Sigmoid colon (tissue), 6 donors: ENCODE measurements at regions not wholly inside any gene's neighbourhood (a gene's known extent, or its start where the extent isn't known, plus 50 kb on each side); places are given as distances from the start of the nearest gene placed in this dataset.

Experiments used
- DNase-seq: peaks from one replicate; pipeline ENCODE4 v3.0.0-alpha.2; 2019
- H3K27ac ChIP-seq, 4 donors: fragments of 200-600 bp; sonication (generic); one replicate each; pipeline ENCODE4 v1.5.1; 2016 to 2019; ENCODE audit warnings: mild to moderate bottlenecking in 1 of 4
- H3K27me3 ChIP-seq, 3 donors: fragments of 200-600 bp; sonication (generic); one replicate each; pipeline ENCODE4 v1.5.1; 2019; ENCODE audit warnings: mild to moderate bottlenecking in 1 of 3
- H3K36me3 ChIP-seq, 4 donors: fragments of 200-600 bp; sonication (generic); one replicate each; pipeline ENCODE4 v1.5.1; 2016 to 2019
- H3K4me1 ChIP-seq, 4 donors: fragments of 200-600 bp; sonication (generic); one replicate each; pipeline ENCODE4 v1.5.1; 2017 to 2019
- H3K4me3 ChIP-seq, 4 donors: fragments of 200-600 bp; sonication (generic); one replicate each; pipeline ENCODE4 v1.5.1; 2017 to 2019; ENCODE audit warnings: mild to moderate bottlenecking in 2 of 4, moderate library complexity in 1 of 4
- H3K9me3 ChIP-seq, 4 donors: fragments of 200-600 bp in 3 of 4; sonication (generic) in 3 of 4; one replicate each; pipeline versions ENCODE4 v1.5.1 to v1.6.1; 2013 to 2019
- CTCF ChIP-seq, 4 experiments: fragments of 450-650 bp in 3 of 4; fragments of 200-600 bp in 1 of 4; IDR thresholded peaks; one replicate each; pipeline ENCODE4 v1.5.1; 2016 to 2019; ENCODE audit warnings: antibody characterized with exemption in 4 of 4, mild to moderate bottlenecking in 3 of 4, moderate library complexity in 2 of 4
- EP300 ChIP-seq, 4 donors: sonication (generic); formaldehyde crosslinking; IDR thresholded peaks; one replicate each; pipeline ENCODE4 v1.6.1; 2017; ENCODE audit warnings: antibody characterized with exemption in 4 of 4
- POLR2A ChIP-seq, 2 donors: fragments of 450-650 bp; IDR thresholded peaks; one replicate each; pipeline ENCODE4 v1.6.1; 2016; ENCODE audit warnings: antibody characterized with exemption in 2 of 2, mild to moderate bottlenecking in 2 of 2, moderate library complexity in 2 of 2
- POLR2AphosphoS5 ChIP-seq, 4 donors: sonication (generic); formaldehyde crosslinking; IDR thresholded peaks; one replicate each; pipeline ENCODE4 v1.6.1; 2017; ENCODE audit warnings: antibody characterized with exemption in 4 of 4
- WGBS, 2 donors: extraction: QIAGEN DNeasy Blood & Tissue Kit; methylation state at CpG; one replicate each; pipeline ENCODE4 v1.1.7; 2013; 5-methylcytosine and 5-hydroxymethylcytosine counted together
- intact Hi-C: fragments of 100-400 bp; cut with DNase I; formaldehyde crosslinking; loops from one replicate; pipeline ENCODE4 v1.15.1; 2023
- donor health status: healthy with polysubstance abuse.
- donor health status: healthy.

DNA sequence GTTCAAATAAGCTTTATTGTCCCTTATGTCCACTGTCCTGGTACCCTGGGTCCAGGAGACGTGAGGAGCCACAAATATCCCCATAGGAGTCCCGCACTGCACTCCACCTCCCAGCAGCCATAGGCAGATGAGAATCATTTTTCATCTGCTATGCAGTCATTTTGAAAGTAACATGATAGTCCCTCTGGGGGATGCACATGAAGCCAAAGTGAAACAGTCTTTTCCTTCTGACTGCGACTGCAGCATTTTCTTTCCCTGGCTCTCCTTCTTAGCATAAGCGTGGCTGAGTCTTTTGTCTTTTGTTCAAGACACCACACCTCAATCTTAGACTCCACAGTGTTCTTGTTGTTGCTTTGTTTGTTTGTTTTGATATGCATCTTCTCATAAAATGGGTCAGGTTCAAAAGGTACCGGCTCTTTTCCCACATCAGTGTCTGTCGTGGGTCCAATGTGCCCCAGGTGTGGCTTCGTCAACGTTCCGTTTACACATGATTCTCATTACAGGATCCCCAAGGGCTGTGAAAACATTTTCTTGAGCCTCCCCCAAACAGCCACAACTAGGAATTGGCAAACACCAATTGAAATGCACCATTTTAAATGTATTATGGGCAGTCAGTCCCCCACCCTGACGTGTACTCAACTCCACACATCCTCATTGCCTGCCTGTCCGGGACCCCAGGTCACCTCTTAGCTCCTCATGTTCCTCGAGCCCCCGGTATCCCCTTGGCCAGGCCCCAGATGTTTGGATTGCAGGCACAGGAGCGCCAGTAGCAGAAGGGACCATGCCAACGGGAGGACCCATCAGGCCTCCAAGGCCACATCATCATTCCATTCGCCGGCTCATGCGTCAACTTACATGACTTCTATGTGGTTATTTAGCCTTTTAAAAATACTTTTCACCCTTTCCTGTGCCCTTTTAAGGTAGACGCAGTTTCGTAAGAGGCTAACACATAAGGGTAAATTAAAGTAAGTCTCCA lies 237.8 kb upstream of the DAPK1 start:
- Histone ChIP-seq H3K4me3 (no peak overlapping the region), H3K36me3 (no peaks in the 10 kb centered on the region), H3K9me3 (no peaks in the 10 kb centered on the region), H3K27me3 (peaks cover 0 to 3% (median 0%) of the 10 kb centered on the region in 3 donors), H3K27ac (no peak overlapping the region), H3K4me1 (peaks cover 0 to 10% (median 9%) of the 10 kb centered on the region in 4 donors)
- no peak for DNase-seq
- 71 to 79% methylated on average over 20 of the region's 20 CpGs for WGBS, 2 donors
- TF ChIP-seq POLR2AphosphoS5 (IDR thresholded peaks at IDR 0.05) = no peak
- no peak for TF ChIP-seq EP300 (IDR thresholded peaks at IDR 0.05)
- no peak for TF ChIP-seq CTCF (IDR thresholded peaks at IDR 0.05)
- no peak for TF ChIP-seq POLR2A (IDR thresholded peaks at IDR 0.05)
- intact Hi-C loops = no loop called here

DNA sequence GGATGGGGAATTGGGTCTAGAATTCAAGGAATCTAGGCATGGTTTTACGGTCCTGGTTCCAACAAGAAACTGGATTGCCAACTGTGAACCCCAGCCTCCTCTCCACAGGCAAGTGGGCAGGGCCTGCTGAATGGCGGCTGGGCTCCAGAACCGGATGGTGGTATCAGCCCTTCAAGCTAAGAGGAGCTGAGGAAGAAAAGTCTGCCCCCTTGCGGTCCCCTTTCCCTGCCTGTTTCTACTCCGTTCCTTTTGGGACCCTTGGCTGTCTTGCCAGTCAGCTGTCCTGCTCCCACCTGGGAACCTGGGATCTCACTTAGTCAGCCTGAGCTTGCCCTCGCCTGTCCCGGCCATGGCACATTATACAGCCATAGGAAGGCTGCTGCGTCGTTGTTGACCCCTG lies 234.4 kb upstream of the DAPK1 start:
- intact Hi-C loops = no loop called here
- WGBS, 2 donors = 75 to 77% methylated on average over 9 of the region's 9 CpGs
- Histone ChIP-seq H3K9me3 (no peaks in the 10 kb centered on the region), H3K36me3 (no peaks in the 10 kb centered on the region), H3K27ac (no peak overlapping the region), H3K27me3 (peaks cover 0 to 3% (median 0%) of the 10 kb centered on the region in 3 donors), H3K4me1 (no peaks in the 10 kb centered on the region), H3K4me3 (no peak overlapping the region)
- DNase-seq = no peak
- TF ChIP-seq POLR2AphosphoS5 (IDR thresholded peaks at IDR 0.05) = no peak
- TF ChIP-seq EP300 (IDR thresholded peaks at IDR 0.05) = no peak

DNA sequence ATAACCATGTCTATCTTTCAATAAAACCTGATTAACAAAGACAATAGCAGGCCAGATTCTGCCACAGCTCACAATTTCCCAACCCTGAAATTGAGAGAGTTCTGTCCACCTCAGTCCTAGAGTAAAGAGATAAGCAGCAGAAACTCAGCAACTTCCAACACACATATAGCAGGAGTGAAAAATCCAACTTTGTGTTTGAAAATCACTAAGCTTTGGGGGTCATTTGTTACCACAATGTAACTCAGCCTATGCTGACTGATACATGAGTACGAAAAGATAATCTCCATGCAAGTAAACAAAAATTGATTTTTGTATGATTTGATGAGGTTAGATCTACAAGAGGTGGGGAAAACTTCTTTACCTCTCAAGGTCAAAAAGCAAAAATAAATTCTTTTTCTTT lies 231.0 kb upstream of the DAPK1 start:
- Histone ChIP-seq H3K4me1 (peaks cover 0 to 8% (median 4%) of the 10 kb centered on the region in 4 donors), H3K36me3 (no peaks in the 10 kb centered on the region), H3K27ac (peak overlapping the region in 2 of 4 donors; percentile 52 to 71), H3K27me3 (no peaks in the 10 kb centered on the region), H3K4me3 (no peak overlapping the region), H3K9me3 (no peaks in the 10 kb centered on the region)
- TF ChIP-seq POLR2A (IDR thresholded peaks at IDR 0.05) = no peak
- TF ChIP-seq CTCF (IDR thresholded peaks at IDR 0.05) = no peak
- TF ChIP-seq POLR2AphosphoS5 (IDR thresholded peaks at IDR 0.05) = no peak
- TF ChIP-seq EP300 (IDR thresholded peaks at IDR 0.05) = no peak
- intact Hi-C loops = no loop called here
- DNase-seq = no peak
- 90 to 98% methylated on average over 1 of the region's 1 CpG for WGBS, 2 donors

- peaks cover 0 to 8% (median 4%) of the 10 kb centered on the region in 4 donors for H3K4me1 ChIP-seq
- no peak overlapping the region for H3K4me3 ChIP-seq
- DNase-seq = peak; percentile 72
- no peaks in the 10 kb centered on the region for H3K36me3 ChIP-seq
- 84 to 86% methylated on average over 15 of the region's 15 CpGs for WGBS, 2 donors
- no peaks in the 10 kb centered on the region for H3K9me3 ChIP-seq
- H3K27ac ChIP-seq = peak overlapping the region in 3 of 4 donors; percentile 22 to 71 (median 52)
- intact Hi-C loops = no loop called here
- TF ChIP-seq POLR2AphosphoS5 (IDR thresholded peaks at IDR 0.05) (no peak), CTCF (IDR thresholded peaks at IDR 0.05) (no peak), POLR2A (IDR thresholded peaks at IDR 0.05) (no peak), EP300 (IDR thresholded peaks at IDR 0.05) (no peak)
- H3K27me3 ChIP-seq = no peaks in the 10 kb centered on the region
Observed at GRCh38 chr9:87267251-87268070, 230.2 kb upstream of the DAPK1 start.
